Effector memory CD8-positive, alpha-beta T cell (primary cell): ENCODE measurements at regions not wholly inside any gene's neighbourhood (a gene's known extent, or its start where the extent isn't known, plus 50 kb on each side); places are given as distances from the start of the nearest gene placed in this dataset.

Source experiments
- ATAC-seq: fragments of 150-1000 bp; cut with Tn5 transposase; replicated peaks from 2 replicates; pipeline ENCODE4 v1.10.0; 2021; ENCODE audit warnings: mild to moderate bottlenecking, moderate library complexity
- DNase-seq, 3 experiments: peaks; one replicate each; pipeline ENCODE4 v3.0.0; 2021
- H3K27ac Mint-ChIP-seq, 2 donors: one replicate each; pipeline ENCODE4 v1.8.0; 2022; ENCODE audit warnings: mild to moderate bottlenecking in 2 of 2, mixed read lengths in 2 of 2, moderate library complexity in 2 of 2
- H3K27me3 Mint-ChIP-seq, 2 donors: one replicate each; pipeline ENCODE4 v1.8.0; 2022; ENCODE audit warnings: mixed read lengths in 2 of 2
- H3K36me3 Mint-ChIP-seq: one replicate; pipeline ENCODE4 v1.8.0; 2022; ENCODE audit warnings: mild to moderate bottlenecking, moderate library complexity, mixed read lengths; ENCODE audit not compliant: insufficient read depth
- H3K4me1 Mint-ChIP-seq, 2 donors: one replicate each; pipeline ENCODE4 v1.8.0; 2022; ENCODE audit warnings: low read depth in 2 of 2, mixed read lengths in 2 of 2
- H3K4me3 Mint-ChIP-seq, 2 donors: one replicate each; pipeline ENCODE4 v1.8.0; 2022; ENCODE audit warnings: mild to moderate bottlenecking in 2 of 2, mixed read lengths in 2 of 2, moderate library complexity in 2 of 2
- H3K9me3 Mint-ChIP-seq, 2 donors: one replicate each; pipeline ENCODE4 v1.8.0; 2022; ENCODE audit warnings: mixed read lengths in 2 of 2

- H3K4me3 Mint-ChIP-seq, result no peak overlapping the region
- no peak for ATAC-seq
- no peak overlapping the region for H3K27ac Mint-ChIP-seq
- no peak for DNase-seq
- H3K27me3 Mint-ChIP-seq, result peaks cover 18 to 19% of the 10 kb centered on the region in 2 donors
- peaks cover 0 to 2% of the 10 kb centered on the region in 2 donors for H3K9me3 Mint-ChIP-seq
- no peaks in the 10 kb centered on the region for H3K4me1 Mint-ChIP-seq
- H3K36me3 Mint-ChIP-seq, result peaks cover under 1% of the 10 kb centered on the region
Measured at GRCh38 chr12:113601656-113602263, 130.1 kb upstream of the LHX5 start.

GRCh38 chr12:113598815-113599406 is 127.2 kb upstream of the LHX5 start:
- peaks cover 3 to 7% of the 10 kb centered on the region in 2 donors for H3K9me3 Mint-ChIP-seq
- no peak overlapping the region for H3K4me3 Mint-ChIP-seq
- H3K36me3 Mint-ChIP-seq, result no peaks in the 10 kb centered on the region
- no peak for ATAC-seq
- H3K27me3 Mint-ChIP-seq, result peaks cover 23 to 27% of the 10 kb centered on the region in 2 donors
- no peak for DNase-seq
- H3K4me1 Mint-ChIP-seq, result no peaks in the 10 kb centered on the region
- no peak overlapping the region for H3K27ac Mint-ChIP-seq

GRCh38 chr12:113594967-113595366 is 123.3 kb upstream of the LHX5 start:
- no peak for ATAC-seq
- DNase-seq, result no peak
- Mint-ChIP-seq H3K27ac (no peak overlapping the region), H3K36me3 (no peaks in the 10 kb centered on the region), H3K9me3 (peaks cover 4 to 7% of the 10 kb centered on the region in 2 donors), H3K4me1 (peaks cover 3 to 7% of the 10 kb centered on the region in 2 donors), H3K27me3 (peaks cover 31 to 38% of the 10 kb centered on the region in 2 donors), H3K4me3 (no peak overlapping the region)

GRCh38 chr12:113591480-113591974 is 119.9 kb upstream of the LHX5 start:
- no peaks in the 10 kb centered on the region for H3K36me3 Mint-ChIP-seq
- H3K27ac Mint-ChIP-seq, result no peak overlapping the region
- peaks cover 40 to 53% of the 10 kb centered on the region in 2 donors for H3K27me3 Mint-ChIP-seq
- H3K4me1 Mint-ChIP-seq, result peaks cover 3 to 7% of the 10 kb centered on the region in 2 donors
- peaks cover 7 to 10% of the 10 kb centered on the region in 2 donors for H3K9me3 Mint-ChIP-seq
- DNase-seq, result no peak
- H3K4me3 Mint-ChIP-seq, result peak overlapping the region; percentile 13 to 51
- ATAC-seq, result no peak

GRCh38 chr12:113589437-113589836 is 117.8 kb upstream of the LHX5 start:
- H3K27me3 Mint-ChIP-seq, result peaks cover 22 to 38% of the 10 kb centered on the region in 2 donors
- ATAC-seq, result no peak
- peaks cover 3 to 7% of the 10 kb centered on the region in 2 donors for H3K4me1 Mint-ChIP-seq
- H3K9me3 Mint-ChIP-seq, result peaks cover 0 to 7% of the 10 kb centered on the region in 2 donors
- H3K4me3 Mint-ChIP-seq, result no peak overlapping the region
- no peak for DNase-seq
- no peaks in the 10 kb centered on the region for H3K36me3 Mint-ChIP-seq
- H3K27ac Mint-ChIP-seq, result no peak overlapping the region

GRCh38 chr12:113587720-113588119 is 116.0 kb upstream of the LHX5 start:
- no peak for DNase-seq
- H3K27ac Mint-ChIP-seq, result no peak overlapping the region

GRCh38 chr12:113586461-113586860 is 114.8 kb upstream of the LHX5 start:
- H3K4me1 Mint-ChIP-seq, result peaks cover 3 to 4% of the 10 kb centered on the region in 2 donors
- no peaks in the 10 kb centered on the region for H3K36me3 Mint-ChIP-seq
- H3K9me3 Mint-ChIP-seq, result peaks cover 0 to 7% of the 10 kb centered on the region in 2 donors
- ATAC-seq, result no peak
- no peak overlapping the region for H3K4me3 Mint-ChIP-seq
- no peak overlapping the region for H3K27ac Mint-ChIP-seq
- H3K27me3 Mint-ChIP-seq, result peaks cover 44 to 48% of the 10 kb centered on the region in 2 donors
- DNase-seq, result no peak

More at GRCh38 chr12:113587720-113588119, 116.0 kb upstream of the LHX5 start:
- peaks cover 0 to 7% of the 10 kb centered on the region in 2 donors for H3K9me3 Mint-ChIP-seq
- no peaks in the 10 kb centered on the region for H3K36me3 Mint-ChIP-seq
- peaks cover 3 to 7% of the 10 kb centered on the region in 2 donors for H3K4me1 Mint-ChIP-seq
- H3K27me3 Mint-ChIP-seq, result peaks cover 39 to 44% of the 10 kb centered on the region in 2 donors
- no peak for ATAC-seq
- no peak overlapping the region for H3K4me3 Mint-ChIP-seq

- H3K27ac Mint-ChIP-seq, result no peak overlapping the region
- DNase-seq (no peak), ATAC-seq (no peak)
- H3K27me3 Mint-ChIP-seq, result peaks cover 41 to 57% of the 10 kb centered on the region in 2 donors
- H3K4me1 Mint-ChIP-seq, result no peaks in the 10 kb centered on the region
- H3K36me3 Mint-ChIP-seq, result no peaks in the 10 kb centered on the region
- peaks cover 2 to 7% of the 10 kb centered on the region in 2 donors for H3K9me3 Mint-ChIP-seq
- H3K4me3 Mint-ChIP-seq, result no peak overlapping the region
Measured at GRCh38 chr12:113582521-113583218, 111.0 kb upstream of the LHX5 start.

GRCh38 chr12:113581342-113581741 is 109.7 kb upstream of the LHX5 start:
- H3K4me1 Mint-ChIP-seq, result no peaks in the 10 kb centered on the region
- ATAC-seq, result no peak
- H3K36me3 Mint-ChIP-seq, result no peaks in the 10 kb centered on the region
- H3K27ac Mint-ChIP-seq, result no peak overlapping the region
- peaks cover 43 to 70% of the 10 kb centered on the region in 2 donors for H3K27me3 Mint-ChIP-seq
- H3K9me3 Mint-ChIP-seq, result peaks cover 2 to 7% of the 10 kb centered on the region in 2 donors
- H3K4me3 Mint-ChIP-seq, result no peak overlapping the region
- DNase-seq, result no peak

- DNase-seq, result no peak
- no peaks in the 10 kb centered on the region for H3K4me1 Mint-ChIP-seq
- H3K27ac Mint-ChIP-seq, result no peak overlapping the region
- H3K9me3 Mint-ChIP-seq, result peaks cover 2 to 7% of the 10 kb centered on the region in 2 donors
- no peak for ATAC-seq
- H3K4me3 Mint-ChIP-seq, result no peak overlapping the region
- H3K36me3 Mint-ChIP-seq, result no peaks in the 10 kb centered on the region
- H3K27me3 Mint-ChIP-seq, result peaks cover 43 to 79% of the 10 kb centered on the region in 2 donors
Measured at GRCh38 chr12:113580437-113580836, 108.8 kb upstream of the LHX5 start.

GRCh38 chr12:113577464-113578129 is 105.9 kb upstream of the LHX5 start:
- no peak overlapping the region for H3K4me3 Mint-ChIP-seq
- no peak for DNase-seq
- no peaks in the 10 kb centered on the region for H3K36me3 Mint-ChIP-seq
- no peak overlapping the region for H3K27ac Mint-ChIP-seq
- no peaks in the 10 kb centered on the region for H3K4me1 Mint-ChIP-seq
- ATAC-seq, result no peak
- peaks cover 36 to 71% of the 10 kb centered on the region in 2 donors for H3K27me3 Mint-ChIP-seq
- peaks cover 2 to 7% of the 10 kb centered on the region in 2 donors for H3K9me3 Mint-ChIP-seq

GRCh38 chr12:113575386-113575785 is 103.7 kb upstream of the LHX5 start:
- H3K4me3 Mint-ChIP-seq, result no peak overlapping the region
- H3K4me1 Mint-ChIP-seq, result no peaks in the 10 kb centered on the region
- H3K36me3 Mint-ChIP-seq, result no peaks in the 10 kb centered on the region
- DNase-seq (no peak), ATAC-seq (no peak)
- H3K27ac Mint-ChIP-seq, result no peak overlapping the region
- peaks cover 24 to 65% of the 10 kb centered on the region in 2 donors for H3K27me3 Mint-ChIP-seq
- H3K9me3 Mint-ChIP-seq, result no peaks in the 10 kb centered on the region

- H3K36me3 Mint-ChIP-seq, result no peaks in the 10 kb centered on the region
- peaks cover 13 to 56% of the 10 kb centered on the region in 2 donors for H3K27me3 Mint-ChIP-seq
- H3K4me1 Mint-ChIP-seq, result no peaks in the 10 kb centered on the region
Measured at GRCh38 chr12:113573148-113573547, 101.5 kb upstream of the LHX5 start.

More at GRCh38 chr12:113573148-113573547, 101.5 kb upstream of the LHX5 start:
- DNase-seq (no peak), ATAC-seq (no peak)
- Mint-ChIP-seq H3K4me3 (no peak overlapping the region), H3K27ac (no peak overlapping the region), H3K9me3 (no peaks in the 10 kb centered on the region)
